ENCODE measurements at regions not wholly inside any gene's neighbourhood (a gene's known extent, or its start where the extent isn't known, plus 50 kb on each side); places are given as distances from the start of the nearest gene placed in this dataset.

- no peak for DNase-seq
Measured at GRCh38 chr2:2540406-2540805, 209.3 kb upstream of the MYT1L start.

DNA sequence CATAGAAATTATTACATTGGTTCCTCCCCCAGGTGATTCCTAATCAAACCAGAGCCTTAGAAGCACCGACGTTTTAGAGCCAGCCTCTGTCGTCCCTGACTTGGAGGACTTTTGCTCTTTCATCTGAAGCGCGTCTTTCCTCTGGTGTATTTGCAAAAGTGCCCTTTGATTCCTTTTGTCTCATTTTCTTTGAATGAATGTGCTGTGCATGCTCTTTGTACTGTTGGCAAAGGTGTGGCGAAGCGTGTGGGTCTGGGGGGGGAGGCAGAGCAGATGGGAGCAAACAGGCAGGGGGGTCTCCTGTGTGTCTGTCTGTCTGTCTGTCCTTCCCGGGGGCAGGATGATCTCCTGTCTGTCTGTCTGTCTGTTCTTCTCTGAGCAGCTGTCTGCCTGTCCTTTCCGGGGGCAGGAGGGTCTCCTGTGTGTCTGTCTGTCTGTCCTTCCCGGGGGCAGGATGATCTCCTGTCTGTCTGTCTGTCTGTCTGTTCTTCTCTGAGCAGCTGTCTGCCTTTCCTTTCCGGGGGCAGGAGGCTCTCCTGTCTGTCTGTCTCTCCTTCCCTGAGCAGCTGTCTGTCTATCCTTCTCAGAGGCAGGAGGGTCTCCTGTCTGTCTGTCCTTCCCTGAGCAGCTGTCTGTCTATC is 205.5 kb upstream of the MYT1L start:
- no peak for DNase-seq

GRCh38 chr2:2530334-2530733 is 199.3 kb upstream of the MYT1L start:
- no peak for DNase-seq

DNA sequence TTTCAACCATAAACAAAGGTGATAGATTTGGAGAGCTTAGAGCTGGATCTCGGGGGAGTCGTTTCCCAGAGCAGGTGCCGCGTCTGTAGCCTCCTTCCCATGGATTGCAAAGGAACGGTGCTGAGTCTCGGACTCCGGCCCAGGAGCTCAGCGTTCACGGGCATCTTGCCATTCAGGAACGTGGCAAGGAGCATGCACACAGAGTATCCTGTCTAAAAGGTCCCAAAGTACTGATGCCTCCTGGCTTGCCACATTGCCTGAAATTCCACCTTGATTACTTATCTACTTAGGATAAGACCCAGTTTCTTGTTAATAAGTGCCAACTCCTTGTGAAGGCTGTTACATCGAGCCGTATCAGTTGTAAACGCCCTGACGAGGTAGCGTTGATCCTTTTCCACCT is 197.8 kb upstream of the MYT1L start:
- no peak for DNase-seq

- DNase-seq, result no peak
Measured at GRCh38 chr2:2527148-2527547, 196.1 kb upstream of the MYT1L start.

GRCh38 chr2:2524348-2524941 is 193.4 kb upstream of the MYT1L start:
- DNase-seq, result no peak

- DNase-seq, result no peak
Measured at GRCh38 chr2:2523461-2524347, 192.6 kb upstream of the MYT1L start.

DNA sequence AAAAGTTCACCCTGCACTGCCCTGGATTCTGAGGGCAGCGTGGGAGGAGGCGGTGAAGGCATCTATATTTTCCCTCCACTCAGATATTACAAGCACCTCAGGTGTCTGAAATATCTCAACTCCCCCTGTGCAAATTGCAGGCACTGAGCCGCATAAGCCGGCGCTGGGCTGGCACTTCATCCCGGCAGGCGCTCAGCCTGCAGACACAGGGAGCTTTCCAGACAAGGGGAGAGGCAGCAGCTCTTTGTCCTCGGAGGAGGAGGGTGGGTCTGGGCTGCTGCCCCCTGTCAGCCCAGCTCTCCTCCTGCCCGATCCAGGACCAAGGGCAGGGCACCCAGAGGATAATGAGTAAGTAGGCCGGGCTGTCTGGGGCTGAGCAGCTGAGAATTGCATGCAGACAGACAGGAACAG is 189.3 kb upstream of the MYT1L start:
- no peak for DNase-seq

DNA sequence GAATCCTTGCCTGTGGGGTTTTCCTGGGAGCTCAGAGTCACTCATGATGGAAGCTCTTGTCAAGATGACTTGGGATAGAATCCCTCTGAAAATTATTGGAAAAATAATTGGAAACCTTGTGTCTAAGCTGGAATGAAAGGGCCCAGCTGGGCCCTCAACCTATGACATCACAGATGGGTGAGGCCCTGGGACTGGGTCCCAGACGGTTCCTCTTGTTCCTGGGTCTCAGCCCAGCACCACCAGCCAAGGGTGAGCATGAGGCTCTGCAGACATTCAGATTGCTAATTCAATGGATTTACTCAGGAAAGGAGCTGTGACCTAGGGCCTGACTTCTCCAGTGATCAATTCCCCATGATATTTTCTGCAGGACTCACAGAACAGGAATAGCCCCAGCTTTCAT is 188.3 kb upstream of the MYT1L start:
- no peak for DNase-seq

DNA sequence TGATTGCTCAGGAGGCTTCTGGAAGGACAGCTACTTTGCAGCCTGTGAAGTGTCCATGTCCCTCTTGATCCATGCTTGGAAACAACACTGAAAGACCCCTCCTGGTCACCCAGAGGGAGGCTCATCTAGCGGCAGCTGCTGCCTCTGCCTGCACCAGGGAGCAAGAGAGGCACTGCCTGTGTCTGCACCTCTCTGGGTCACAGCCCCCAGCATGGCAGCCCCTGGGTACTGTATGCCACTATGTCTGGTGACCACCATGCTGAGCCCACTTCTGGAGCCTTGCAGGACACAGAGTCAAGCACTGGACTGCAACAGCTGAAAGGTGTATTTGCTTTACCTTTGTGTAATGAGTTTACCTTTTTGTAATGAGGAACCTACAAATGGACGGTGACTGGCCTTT is 186.3 kb upstream of the MYT1L start:
- no peak for DNase-seq

- DNase-seq, result no peak
Measured at GRCh38 chr2:2516386-2516785, 185.3 kb upstream of the MYT1L start.

DNA sequence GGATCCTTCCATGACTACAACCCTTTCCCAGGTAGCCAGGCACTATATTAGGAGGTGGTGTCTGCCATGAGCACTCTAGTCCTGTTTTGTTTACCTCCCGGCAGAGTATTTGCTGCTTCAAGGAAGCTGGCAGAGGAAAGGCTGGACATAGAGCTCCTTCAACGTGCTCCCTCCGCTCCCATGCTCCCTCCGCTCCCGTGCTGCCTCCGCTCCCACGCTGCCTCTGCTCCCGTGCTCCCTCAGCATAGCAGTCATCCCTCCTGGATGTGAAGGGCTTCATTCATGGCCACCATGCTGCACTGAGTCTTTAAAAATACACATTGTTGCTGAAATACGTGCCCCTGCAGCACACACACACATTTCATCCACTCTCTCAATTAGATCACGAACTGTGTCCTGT is 181.9 kb upstream of the MYT1L start:
- no peak for DNase-seq

DNA sequence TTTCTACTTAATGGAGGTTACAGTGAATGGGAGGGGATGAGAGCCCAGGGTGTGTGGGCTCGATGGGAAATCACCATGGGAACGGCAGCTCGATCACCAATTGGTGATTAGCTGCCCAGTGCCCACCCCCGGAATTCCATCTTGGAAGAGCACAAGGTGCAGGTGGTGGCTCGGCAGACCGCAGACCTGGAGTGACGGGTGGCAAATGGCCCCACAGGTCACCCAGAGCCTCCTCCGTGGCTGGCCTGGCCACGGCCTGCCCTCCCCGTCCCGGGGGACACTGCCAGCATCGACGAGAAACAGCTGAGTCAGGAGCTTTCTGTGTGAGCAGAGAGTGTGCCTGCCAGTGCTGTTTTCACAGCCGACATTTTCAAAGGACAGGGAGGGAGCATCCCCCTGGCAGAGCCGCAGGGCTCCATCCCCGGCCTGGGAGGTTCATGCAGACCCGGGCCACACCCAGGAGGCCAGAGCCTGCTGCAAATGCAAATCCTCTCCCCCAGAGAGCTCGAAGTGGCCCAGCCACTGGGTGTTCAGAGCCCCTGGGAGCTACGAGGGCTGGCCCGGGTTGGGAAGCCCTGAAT is 176.4 kb upstream of the MYT1L start:
- DNase-seq, result no peak

- no peak for DNase-seq
Measured at GRCh38 chr2:2506536-2506935, 175.5 kb upstream of the MYT1L start.

DNA sequence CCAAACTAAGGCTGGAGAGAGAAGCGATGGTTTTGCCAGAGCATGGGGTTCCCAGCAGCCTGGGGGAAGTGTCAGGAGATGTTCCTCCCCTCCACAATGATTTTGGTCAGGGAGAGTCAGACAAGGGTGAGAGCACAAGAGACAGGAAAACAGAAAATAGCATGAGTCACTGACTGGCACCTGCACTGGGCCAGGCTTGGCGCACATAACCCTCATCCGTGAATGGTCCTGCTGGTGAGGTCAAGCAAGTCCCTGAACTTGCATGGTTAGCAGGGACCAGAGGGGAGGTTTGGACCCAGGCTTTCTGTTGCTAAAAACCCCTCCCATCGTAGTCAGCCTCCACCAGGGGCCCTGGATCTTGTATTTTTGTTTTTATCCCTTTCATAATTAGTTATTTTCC is 174.5 kb upstream of the MYT1L start:
- DNase-seq, result no peak

- no peak for DNase-seq
Measured at GRCh38 chr2:2503864-2504418, 172.9 kb upstream of the MYT1L start.

GRCh38 chr2:2502201-2502549 is 171.1 kb upstream of the MYT1L start:
- DNase-seq, result no peak

- no peak for DNase-seq
Measured at GRCh38 chr2:2501454-2502200, 170.6 kb upstream of the MYT1L start.

DNA sequence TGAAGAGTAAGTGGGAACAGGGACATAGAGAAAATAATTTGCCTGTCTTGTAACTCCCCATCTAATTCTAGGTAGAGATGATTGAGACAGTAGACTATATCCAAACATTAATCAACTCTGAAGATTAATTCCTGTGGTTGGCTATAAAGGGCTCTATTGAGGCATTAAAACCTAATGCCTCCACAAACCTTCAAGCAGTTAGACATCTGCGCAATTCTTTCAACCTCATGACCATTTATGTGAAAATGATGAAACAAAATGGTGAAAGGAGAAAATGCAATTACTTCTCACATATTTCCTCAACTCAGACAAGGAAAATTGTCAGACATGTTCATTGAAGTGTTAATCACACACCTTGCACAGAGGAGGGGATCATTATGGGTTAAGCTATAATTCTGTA is 164.5 kb upstream of the MYT1L start:
- DNase-seq, result no peak

GRCh38 chr2:2493496-2493895 is 162.4 kb upstream of the MYT1L start:
- no peak for DNase-seq

DNA sequence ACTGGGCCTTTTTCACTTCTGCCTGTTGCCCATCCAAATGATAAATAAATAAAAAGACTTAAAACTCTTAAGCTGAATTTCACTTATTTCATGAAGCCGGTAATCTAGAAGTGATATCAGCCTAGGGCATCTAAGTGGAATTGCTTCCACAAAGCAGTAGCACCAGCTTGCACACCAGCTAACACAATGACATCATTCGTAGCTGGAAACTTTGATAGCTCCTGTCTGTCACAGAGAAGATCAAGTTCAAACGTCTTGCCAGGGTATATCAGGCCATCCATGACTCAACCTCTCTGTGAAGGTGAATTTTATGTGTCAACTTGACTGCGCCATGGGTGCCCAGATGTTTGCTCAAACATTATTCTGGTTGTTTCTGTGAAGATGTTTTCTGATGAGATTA is 161.7 kb upstream of the MYT1L start:
- no peak for DNase-seq

DNA sequence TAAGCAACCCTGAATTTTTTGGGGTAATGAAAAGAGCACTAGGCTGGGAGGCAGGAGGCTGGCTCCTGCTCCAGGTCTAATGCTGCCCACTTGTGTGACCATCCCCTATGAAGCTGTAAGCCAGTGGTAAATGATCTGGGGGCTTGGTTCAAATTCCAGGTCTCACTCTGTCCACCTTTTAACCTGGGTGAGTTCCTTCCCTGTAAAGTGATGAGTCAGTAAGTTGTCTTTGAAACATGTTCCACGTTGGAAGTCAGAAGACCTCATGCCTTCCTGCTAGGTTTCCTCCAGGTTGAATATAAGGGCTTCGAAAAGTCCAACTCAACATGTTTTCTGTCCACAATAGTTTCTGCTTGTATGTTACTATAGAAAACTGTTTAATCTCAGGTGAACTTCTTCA is 160.9 kb upstream of the MYT1L start:
- no peak for DNase-seq
